ENCODE measurements at regions not wholly inside any gene's neighbourhood (a gene's known extent, or its start where the extent isn't known, plus 50 kb on each side); places are given as distances from the start of the nearest gene placed in this dataset.
A peak's percentile ranks its signal among the peaks of the same experiment; 100 is the strongest.

DNA sequence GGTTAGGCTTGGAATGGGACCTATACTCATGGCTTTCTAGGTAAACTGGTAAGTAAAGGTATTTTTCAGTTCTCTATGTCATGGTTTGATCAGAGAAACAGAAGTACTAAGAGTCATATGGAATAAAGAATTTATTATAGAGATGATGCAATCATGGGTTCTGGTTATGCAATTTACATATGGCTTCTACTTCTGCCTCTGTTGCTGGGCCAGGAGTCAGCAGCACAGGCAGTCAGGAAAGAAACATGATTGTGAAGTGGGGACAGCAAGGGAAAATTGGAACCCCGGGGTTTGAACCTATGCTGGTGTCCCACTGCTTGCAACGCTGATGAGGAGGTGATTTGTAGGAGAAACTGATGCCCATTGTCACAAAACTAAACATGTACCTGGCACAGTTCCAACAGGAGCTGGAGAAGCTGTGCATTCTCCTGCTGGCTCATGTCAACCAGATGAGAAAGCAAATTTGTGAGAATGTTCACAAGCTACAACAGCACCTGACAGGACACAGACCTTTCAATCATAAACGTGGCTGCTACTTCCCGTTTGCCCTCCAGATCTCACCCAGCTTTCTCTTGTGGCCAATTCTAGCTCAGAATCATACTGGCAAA, 887.1 kb downstream of the TFAP2A start:
- no peak for DNase-seq
- Mint-ChIP-seq H3K4me3 (no peak overlapping the region), H3K27me3 (no peaks in the 10 kb centered on the region), H3K36me3 (no peaks in the 10 kb centered on the region), H3K27ac (no peak overlapping the region), H3K4me1 (no peaks in the 10 kb centered on the region), H3K9me3 (peaks cover 6 to 8% of the 10 kb centered on the region in 2 donors)
- ATAC-seq (replicated peaks), result no peak

DNA sequence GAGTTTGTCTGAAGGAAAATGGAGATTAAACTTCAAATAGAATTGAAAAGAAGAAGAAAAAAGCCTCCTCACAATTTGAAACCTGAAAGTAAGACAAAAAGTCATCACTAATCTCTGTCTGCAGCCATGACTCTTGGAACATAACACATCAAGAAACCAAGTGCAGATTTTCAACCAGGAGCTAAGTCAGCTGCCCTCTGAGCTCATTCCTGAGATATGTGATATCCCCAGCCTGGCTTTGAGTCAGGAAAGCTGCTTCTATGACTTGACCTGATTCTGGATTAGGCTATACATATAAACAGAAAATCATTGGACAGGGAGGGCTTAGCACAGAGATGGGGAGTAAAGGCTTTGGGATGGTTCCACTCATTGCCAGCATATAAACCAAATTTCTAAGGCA, 891.4 kb downstream of the TFAP2A start:
- DNase-seq (no peak), ATAC-seq (replicated peaks) (no peak)
- Mint-ChIP-seq H3K4me3 (no peak overlapping the region), H3K27ac (no peak overlapping the region), H3K9me3 (peaks cover 4 to 7% of the 10 kb centered on the region in 2 donors), H3K4me1 (no peaks in the 10 kb centered on the region), H3K27me3 (no peaks in the 10 kb centered on the region), H3K36me3 (no peaks in the 10 kb centered on the region)

DNA sequence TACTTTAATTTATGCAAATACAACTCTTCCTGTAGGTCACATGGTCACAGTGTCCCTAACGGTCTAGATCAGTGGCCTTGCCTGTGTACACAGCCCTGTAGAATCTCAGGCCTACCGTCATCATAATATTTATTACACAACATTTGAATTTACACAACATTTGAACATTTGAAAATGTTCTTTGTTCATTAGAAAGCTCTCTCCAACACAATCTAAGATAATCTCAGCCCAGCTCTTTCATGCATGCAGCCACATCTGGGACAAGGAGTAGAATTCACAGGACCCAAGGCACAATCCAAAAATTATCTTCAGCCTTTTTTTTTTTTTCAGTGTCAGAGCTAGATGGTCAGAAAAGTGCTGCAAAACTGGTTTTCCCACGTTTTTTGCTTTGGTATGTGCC, 892.8 kb downstream of the TFAP2A start:
- no peak overlapping the region for H3K4me3 Mint-ChIP-seq
- ATAC-seq (replicated peaks), result no peak

DNA sequence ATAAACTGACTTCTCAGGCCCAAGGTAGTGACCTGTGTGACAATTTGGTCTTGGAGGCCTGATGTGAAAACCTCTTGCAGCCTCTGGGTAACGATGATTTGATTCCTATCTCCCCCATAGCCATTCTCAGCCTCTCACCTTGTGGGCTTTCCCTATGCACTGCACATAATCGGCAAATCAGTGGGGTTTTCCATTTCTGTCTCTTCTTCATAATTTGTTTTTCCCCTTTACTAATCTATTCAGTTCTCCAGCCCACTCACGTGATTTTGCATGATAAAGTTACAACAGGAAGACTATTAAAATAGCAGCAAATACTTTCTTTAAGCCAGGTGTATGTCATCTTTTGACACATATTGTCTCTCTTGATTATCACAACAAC, 893.7 kb downstream of the TFAP2A start:
- Mint-ChIP-seq H3K4me3 (no peak overlapping the region), H3K9me3 (peaks cover 4% of the 10 kb centered on the region in 2 donors), H3K27ac (no peak overlapping the region), H3K36me3 (no peaks in the 10 kb centered on the region), H3K4me1 (no peaks in the 10 kb centered on the region), H3K27me3 (no peaks in the 10 kb centered on the region)
- ATAC-seq (replicated peaks) (peak; percentile 45 to 72), DNase-seq (no peak)

More for the DNA sequence above, 892.8 kb downstream of the TFAP2A start:
- no peaks in the 10 kb centered on the region for H3K4me1 Mint-ChIP-seq
- H3K9me3 Mint-ChIP-seq, result peaks cover 4% of the 10 kb centered on the region in 2 donors
- DNase-seq, result no peak
- H3K27ac Mint-ChIP-seq, result no peak overlapping the region
- no peaks in the 10 kb centered on the region for H3K27me3 Mint-ChIP-seq
- no peaks in the 10 kb centered on the region for H3K36me3 Mint-ChIP-seq

DNA sequence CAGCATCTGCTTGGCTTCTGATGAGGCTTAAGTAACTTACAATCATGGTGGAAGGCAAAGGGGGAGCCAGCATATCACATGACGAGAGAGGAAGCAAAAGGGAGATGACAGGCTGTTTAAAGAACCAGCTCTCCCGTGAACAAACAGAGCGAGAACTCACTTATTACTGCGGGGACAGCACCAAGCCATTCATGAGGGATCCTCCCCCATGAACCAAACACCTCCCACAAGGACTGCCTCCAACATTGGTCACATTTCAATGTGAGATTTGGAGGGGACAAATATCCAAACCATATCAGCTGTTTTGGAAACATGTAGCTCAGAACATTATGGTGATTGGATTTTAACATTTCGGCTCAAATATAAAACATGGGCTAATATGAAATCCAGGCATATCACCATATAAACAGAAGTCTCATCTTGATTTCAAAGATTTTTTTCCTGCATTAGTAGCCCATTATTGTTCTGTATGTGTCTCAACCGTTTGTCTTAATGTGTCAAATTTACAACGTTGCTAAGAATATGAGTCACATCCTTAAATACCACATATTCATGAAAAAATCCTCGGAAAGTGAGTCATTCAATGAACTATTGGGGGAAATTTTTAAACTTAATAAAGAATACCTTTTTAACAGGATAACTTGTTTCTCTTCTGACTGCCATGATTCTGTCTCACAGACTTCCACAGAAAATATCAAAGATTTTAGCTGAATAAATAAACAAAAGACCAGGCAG, 894.3 kb downstream of the TFAP2A start:
- Mint-ChIP-seq H3K36me3 (no peaks in the 10 kb centered on the region), H3K27me3 (no peaks in the 10 kb centered on the region), H3K9me3 (peaks cover 4% of the 10 kb centered on the region in 2 donors), H3K4me3 (no peak overlapping the region), H3K27ac (no peak overlapping the region), H3K4me1 (no peaks in the 10 kb centered on the region)
- ATAC-seq (replicated peaks), result peak; percentile 10 to 43
- DNase-seq, result no peak

DNA sequence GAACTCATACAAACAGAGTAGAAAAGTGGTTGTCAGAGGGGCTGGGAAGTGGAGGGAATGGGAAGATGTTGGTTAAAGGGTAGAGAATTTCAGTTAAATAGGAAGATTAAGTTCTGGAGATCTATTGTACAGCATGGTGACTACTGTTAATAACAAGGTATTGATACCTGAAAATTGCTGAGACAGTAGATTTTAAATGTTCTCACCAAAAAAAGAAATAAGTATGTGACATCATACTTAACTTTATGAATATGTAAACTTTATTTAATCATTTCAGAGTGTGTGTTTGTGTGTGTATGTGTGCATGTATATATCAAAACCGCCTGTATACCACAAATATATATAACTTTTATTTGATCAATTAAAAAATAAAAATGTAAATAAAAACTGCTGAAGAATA, 896.4 kb downstream of the TFAP2A start:
- H3K9me3 Mint-ChIP-seq, result peaks cover 4 to 6% of the 10 kb centered on the region in 2 donors
- no peak overlapping the region for H3K4me3 Mint-ChIP-seq
- no peak for ATAC-seq (replicated peaks)
- no peaks in the 10 kb centered on the region for H3K27me3 Mint-ChIP-seq
- H3K4me1 Mint-ChIP-seq, result no peaks in the 10 kb centered on the region
- no peak overlapping the region for H3K27ac Mint-ChIP-seq
- no peak for DNase-seq
- no peaks in the 10 kb centered on the region for H3K36me3 Mint-ChIP-seq

DNA sequence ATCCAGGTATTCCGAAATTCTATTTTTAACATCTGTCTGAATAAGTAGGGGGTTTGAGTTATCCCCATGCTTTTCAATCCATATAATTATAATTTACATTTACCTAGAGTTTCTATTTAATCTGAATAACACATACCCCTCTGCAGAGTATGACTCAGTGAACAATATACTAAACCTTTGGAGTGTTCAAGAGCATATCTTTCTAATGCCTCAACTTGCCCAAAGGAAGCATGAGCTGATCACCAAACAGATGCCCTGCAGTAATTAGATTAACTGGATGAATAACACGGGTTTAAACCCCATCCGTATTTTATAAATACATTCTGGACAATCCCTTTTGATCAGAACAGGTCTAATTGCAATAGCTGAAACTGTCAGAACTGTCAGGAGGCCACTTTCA, 897.1 kb downstream of the TFAP2A start:
- no peak for DNase-seq
- Mint-ChIP-seq H3K4me1 (no peaks in the 10 kb centered on the region), H3K27me3 (no peaks in the 10 kb centered on the region), H3K27ac (no peak overlapping the region), H3K9me3 (peaks cover 0 to 4% of the 10 kb centered on the region in 2 donors), H3K36me3 (no peaks in the 10 kb centered on the region), H3K4me3 (no peak overlapping the region)
- no peak for ATAC-seq (replicated peaks)

DNA sequence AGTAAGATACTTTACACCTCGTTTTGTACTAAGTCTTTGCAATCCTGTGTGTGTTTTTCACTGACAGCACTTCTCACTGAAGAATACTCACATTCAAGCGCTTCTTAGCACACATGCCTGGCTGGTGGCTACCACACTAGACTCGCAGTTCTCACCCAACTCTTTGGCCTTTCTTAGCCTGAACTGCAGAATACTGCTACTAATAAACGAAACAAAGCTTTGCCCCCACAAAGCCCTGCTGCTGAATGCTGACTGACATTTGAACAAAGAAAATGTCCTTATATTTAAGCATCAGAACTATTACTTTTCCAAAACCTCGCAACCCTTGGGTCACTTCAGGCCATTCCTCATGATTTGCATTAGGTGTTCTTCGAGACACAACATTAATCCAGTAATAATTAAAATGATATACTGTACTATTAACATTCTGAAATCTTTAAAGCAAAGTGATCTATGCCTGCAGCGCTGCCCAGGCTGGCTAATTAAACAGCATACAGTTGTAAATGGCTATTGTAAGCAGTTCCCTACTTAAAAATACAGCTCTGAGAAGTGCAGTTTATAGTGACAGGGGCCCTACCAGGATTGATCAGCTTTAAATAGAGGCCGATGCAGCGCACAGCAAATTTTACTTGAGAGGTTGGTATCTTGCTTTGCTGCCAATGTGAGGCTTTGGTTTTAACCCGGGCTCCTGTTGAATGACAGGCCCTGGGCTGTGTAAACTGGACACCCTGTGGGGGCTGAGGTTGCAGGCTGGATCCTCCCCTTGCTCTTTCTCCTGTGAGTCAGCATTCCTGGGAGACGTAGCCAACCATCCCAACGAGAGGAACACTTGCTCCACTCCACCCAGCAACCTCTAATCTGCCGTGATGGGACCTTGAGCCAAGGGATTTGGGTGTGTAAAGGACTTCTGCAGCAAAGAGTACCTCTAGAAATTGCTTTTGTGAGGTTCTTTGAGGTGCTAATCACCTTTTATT, 899.0 kb downstream of the TFAP2A start:
- ATAC-seq (replicated peaks), result no peak
- Mint-ChIP-seq H3K4me1 (no peaks in the 10 kb centered on the region), H3K27me3 (no peaks in the 10 kb centered on the region), H3K36me3 (no peaks in the 10 kb centered on the region), H3K9me3 (peaks cover 0 to 4% of the 10 kb centered on the region in 2 donors), H3K4me3 (no peak overlapping the region), H3K27ac (no peak overlapping the region)
- DNase-seq, result no peak

DNA sequence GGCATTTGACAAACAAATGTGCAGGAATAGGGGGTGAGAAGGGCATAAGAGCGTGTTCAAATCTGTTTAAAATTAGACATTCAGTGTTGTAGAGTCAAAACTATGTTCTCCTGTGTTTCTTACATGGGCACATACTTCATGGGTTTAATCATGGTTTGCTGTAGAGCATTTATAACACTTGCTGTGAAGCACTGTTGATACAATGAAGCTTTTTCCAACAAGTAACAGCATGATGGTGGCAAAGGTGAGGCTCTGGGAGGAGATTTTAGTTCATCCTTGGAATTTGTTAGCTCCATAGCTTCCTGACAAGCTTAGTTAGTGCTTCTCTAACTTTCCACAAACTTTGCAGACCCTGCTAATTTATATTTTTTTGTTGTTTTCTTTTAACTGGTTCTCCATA, 900.7 kb downstream of the TFAP2A start:
- H3K27ac Mint-ChIP-seq, result no peak overlapping the region
- H3K4me3 Mint-ChIP-seq, result no peak overlapping the region
- DNase-seq, result no peak
- no peaks in the 10 kb centered on the region for H3K4me1 Mint-ChIP-seq
- peaks cover 0 to 2% of the 10 kb centered on the region in 2 donors for H3K9me3 Mint-ChIP-seq
- no peak for ATAC-seq (replicated peaks)
- no peaks in the 10 kb centered on the region for H3K27me3 Mint-ChIP-seq
- no peaks in the 10 kb centered on the region for H3K36me3 Mint-ChIP-seq

DNA sequence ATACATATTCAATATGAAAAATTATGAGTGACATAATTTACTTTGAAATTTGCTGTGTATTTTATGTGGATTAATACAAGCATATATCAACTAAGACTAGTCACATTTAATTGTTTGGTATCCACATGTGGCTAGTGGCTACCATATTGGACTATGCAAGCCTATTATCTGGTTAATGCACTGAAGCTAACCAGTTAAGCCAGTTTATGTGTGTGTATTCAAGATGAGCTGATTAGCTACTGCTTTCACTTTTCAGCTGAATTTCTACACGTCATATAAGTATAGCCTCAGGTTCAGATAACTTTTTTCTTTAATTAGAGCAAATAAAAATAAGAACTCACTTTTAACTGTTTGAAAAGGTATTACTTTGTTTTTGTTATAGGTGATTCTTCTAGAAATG, 903.7 kb downstream of the TFAP2A start:
- no peak overlapping the region for H3K4me3 Mint-ChIP-seq

DNA sequence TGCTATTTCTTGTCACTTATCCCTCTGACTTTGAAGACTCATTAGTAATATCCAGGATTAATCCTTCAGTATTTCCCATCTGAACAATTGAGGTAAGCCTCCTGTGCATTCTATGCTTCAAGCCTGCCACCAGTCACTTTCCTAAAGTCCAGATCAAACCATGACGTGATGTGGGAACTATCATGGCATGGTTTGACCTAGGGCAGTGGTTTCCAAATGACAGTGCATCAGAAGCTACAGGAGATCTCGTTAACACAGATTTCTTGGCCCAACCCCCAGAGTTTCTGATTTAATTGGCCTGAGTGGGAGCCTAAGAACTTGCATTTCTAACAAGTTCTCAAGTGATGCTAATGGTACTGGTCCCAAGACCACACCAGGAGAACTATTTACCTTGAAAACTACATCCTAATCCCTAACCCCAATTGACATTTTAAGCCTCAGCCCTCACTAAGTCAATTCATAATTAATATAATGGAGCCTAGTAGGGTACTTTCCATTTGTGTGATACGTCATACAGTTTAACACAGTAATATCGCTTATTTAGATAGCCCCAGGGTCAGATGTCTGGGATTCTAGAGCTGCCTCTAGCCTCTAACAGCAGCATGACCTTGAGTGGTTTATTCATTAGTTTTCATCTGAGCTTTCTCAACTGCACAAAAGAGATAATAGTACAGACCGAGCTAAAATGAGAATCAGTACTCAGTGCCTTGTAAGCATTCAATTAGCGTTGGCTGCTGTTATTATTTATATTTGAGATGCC, 907.6 kb downstream of the TFAP2A start:
- Mint-ChIP-seq H3K36me3 (no peaks in the 10 kb centered on the region), H3K9me3 (peaks cover 0 to 4% of the 10 kb centered on the region in 2 donors), H3K4me1 (no peaks in the 10 kb centered on the region), H3K27ac (no peak overlapping the region), H3K27me3 (no peaks in the 10 kb centered on the region), H3K4me3 (no peak overlapping the region)
- no peak for ATAC-seq (replicated peaks)
- no peak for DNase-seq

More for the DNA sequence above, 903.7 kb downstream of the TFAP2A start:
- H3K27ac Mint-ChIP-seq, result no peak overlapping the region
- H3K27me3 Mint-ChIP-seq, result no peaks in the 10 kb centered on the region
- no peak for ATAC-seq (replicated peaks)
- DNase-seq, result no peak
- no peaks in the 10 kb centered on the region for H3K4me1 Mint-ChIP-seq
- peaks cover 0 to 3% of the 10 kb centered on the region in 2 donors for H3K9me3 Mint-ChIP-seq
- H3K36me3 Mint-ChIP-seq, result no peaks in the 10 kb centered on the region

DNA sequence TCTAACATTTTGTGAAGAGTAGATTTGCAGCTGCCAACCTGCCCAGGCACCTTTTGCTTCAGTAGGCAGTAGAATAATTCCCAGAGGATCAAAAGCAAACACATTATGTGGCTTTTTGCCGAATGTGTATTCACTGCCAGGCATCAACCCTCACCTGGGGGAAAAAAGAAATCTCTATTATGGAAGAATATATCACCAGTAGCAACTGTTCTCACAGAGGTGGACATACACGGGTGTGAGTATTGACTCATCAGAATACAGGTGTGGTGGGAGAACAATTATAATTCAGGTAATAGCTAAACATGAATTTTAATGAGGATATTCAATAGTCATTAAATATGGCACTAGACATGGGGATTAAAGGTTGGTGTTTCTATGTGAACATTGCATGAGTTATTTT, 910.7 kb downstream of the TFAP2A start:
- no peak for DNase-seq
- Mint-ChIP-seq H3K36me3 (no peaks in the 10 kb centered on the region), H3K4me1 (no peaks in the 10 kb centered on the region), H3K9me3 (peaks cover 0 to 4% of the 10 kb centered on the region in 2 donors), H3K27me3 (no peaks in the 10 kb centered on the region), H3K27ac (no peak overlapping the region), H3K4me3 (no peak overlapping the region)
- ATAC-seq (replicated peaks), result no peak

DNA sequence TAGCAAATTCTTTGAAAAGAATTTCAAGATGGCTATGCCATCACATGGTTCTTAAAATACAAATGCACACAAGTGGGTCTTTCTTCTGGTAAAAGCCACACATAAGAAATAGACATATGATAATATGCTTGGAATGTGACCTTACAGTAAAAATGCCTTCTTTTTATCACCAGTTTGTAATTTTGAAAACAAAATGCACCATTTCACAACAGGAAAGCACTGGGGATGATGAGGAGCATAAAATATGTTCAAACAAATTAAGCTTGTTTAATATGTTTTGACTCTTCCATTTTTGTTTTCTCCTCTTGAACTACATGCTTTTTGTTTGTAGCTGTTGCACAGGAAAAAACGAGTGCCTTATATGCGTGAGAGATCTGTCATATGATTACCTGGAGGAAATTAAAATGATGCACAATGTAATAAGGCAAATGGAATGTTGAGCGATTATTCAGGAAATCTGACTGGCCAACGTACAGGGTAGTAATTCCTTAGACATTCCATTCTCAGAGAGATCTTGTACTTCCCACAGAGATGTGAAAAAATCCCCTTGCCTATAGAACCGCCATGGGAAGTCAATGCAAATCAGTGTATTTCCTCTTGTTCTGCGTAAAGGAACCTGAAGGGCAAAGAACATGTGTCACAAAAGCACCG, 911.6 kb downstream of the TFAP2A start:
- H3K36me3 Mint-ChIP-seq, result no peaks in the 10 kb centered on the region
- H3K4me1 Mint-ChIP-seq, result no peaks in the 10 kb centered on the region
- H3K27me3 Mint-ChIP-seq, result no peaks in the 10 kb centered on the region
- ATAC-seq (replicated peaks) (no peak), DNase-seq (no peak)
- peaks cover 0 to 4% of the 10 kb centered on the region in 2 donors for H3K9me3 Mint-ChIP-seq
- H3K4me3 Mint-ChIP-seq, result no peak overlapping the region
- no peak overlapping the region for H3K27ac Mint-ChIP-seq

Data from stimulated activated naive B cell treated with anti-CD40 and anti-IgM and Interleukin-4, amounts not matched to agents 10 μg/mL and 1 μg/mL and 100 μg/mL, for 72 hours (primary cell).